GM18502 (cell line): ENCODE measurements at regions not wholly inside any gene's neighbourhood (a gene's known extent, or its start where the extent isn't known, plus 50 kb on each side); places are given as distances from the start of the nearest gene placed in this dataset.
"Not testable (repeated sequence)": the region's sequence is repeated elsewhere in the genome, so short reads cannot be mapped to it uniquely, and the experiment has no call there.

Experiments
- ATAC-seq: cut with Tn5 transposase; IDR thresholded peaks from one replicate; pipeline ENCODE4 v1.9.1; 2021; ENCODE audit warnings: mild to moderate bottlenecking; ENCODE audit not compliant: unreplicated experiment, poor library complexity

- no peak for ATAC-seq
Observed at GRCh38 chr10:2232479-2232878, 495.2 kb upstream of the ADARB2 start.

GRCh38 chr10:2230478-2230877, 493.2 kb upstream of the ADARB2 start:
- no peak for ATAC-seq

GRCh38 chr10:2228320-2228901, 491.1 kb upstream of the ADARB2 start:
- ATAC-seq: no peak

GRCh38 chr10:2225609-2226008, 488.3 kb upstream of the ADARB2 start:
- ATAC-seq: no peak

GRCh38 chr10:2223548-2224320, 486.4 kb upstream of the ADARB2 start:
- ATAC-seq: no peak

- ATAC-seq: no peak
Observed at GRCh38 chr10:2222631-2223030, 485.3 kb upstream of the ADARB2 start.

- ATAC-seq: no peak
Observed at GRCh38 chr10:2214805-2215204, 477.5 kb upstream of the ADARB2 start.

GRCh38 chr10:2214092-2214491, 476.8 kb upstream of the ADARB2 start:
- ATAC-seq: no peak

- no peak for ATAC-seq
Observed at GRCh38 chr10:2212244-2212834, 475.0 kb upstream of the ADARB2 start.

- no peak for ATAC-seq
Observed at GRCh38 chr10:2210088-2210487, 472.8 kb upstream of the ADARB2 start.

GRCh38 chr10:2208106-2208505, 470.8 kb upstream of the ADARB2 start:
- ATAC-seq: no peak

- ATAC-seq: no peak
Observed at GRCh38 chr10:2207246-2207922, 470.1 kb upstream of the ADARB2 start.

- no peak for ATAC-seq
Observed at GRCh38 chr10:2205406-2205805, 468.1 kb upstream of the ADARB2 start.

GRCh38 chr10:2202401-2202800, 465.1 kb upstream of the ADARB2 start:
- ATAC-seq: no peak

GRCh38 chr10:2201534-2202099, 464.3 kb upstream of the ADARB2 start:
- no peak for ATAC-seq

GRCh38 chr10:2197663-2198062, 460.3 kb upstream of the ADARB2 start:
- ATAC-seq: no peak

- ATAC-seq: no peak
Observed at GRCh38 chr10:2196272-2196671, 458.9 kb upstream of the ADARB2 start.

- not testable (repeated sequence) for ATAC-seq
Observed at GRCh38 chr10:2189356-2189755, 452.0 kb upstream of the ADARB2 start.

GRCh38 chr10:2188371-2188770, 451.0 kb upstream of the ADARB2 start:
- ATAC-seq: no peak

GRCh38 chr10:2173327-2173726, 436.0 kb upstream of the ADARB2 start:
- no peak for ATAC-seq
